NCI-H2171 treated with DMSO at 0.1 percent for 48 hours (cell line): ENCODE measurements at regions not wholly inside any gene's neighbourhood (a gene's known extent, or its start where the extent isn't known, plus 50 kb on each side); places are given as distances from the start of the nearest gene placed in this dataset.

Experiments
- DNase-seq: peaks from one replicate; lab custom pipeline; 2025; lab: John Stamatoyannopoulos, UW

DNA sequence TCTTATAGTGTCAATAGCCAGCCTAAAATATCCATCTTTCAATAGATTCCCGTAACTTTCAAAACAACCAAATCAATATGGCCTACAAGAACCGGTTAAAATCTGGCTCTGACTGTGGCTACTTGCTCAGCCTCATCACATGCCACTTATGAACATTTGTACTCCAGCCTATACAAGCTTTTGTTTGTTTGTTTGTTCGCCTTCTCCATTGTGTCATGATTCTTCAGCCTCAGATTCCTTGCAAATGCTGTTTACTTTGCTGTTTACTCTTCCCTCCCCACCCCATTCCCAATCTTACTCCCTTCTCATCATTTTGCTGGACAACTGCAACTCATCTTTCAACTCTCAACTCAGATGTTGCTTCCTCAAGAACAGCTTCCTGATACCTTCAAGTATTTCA is 161.2 kb downstream of the CAPZA3 start:
- no peak for DNase-seq

GRCh38 chr12:18899678-18900317 is 161.9 kb downstream of the CAPZA3 start:
- DNase-seq, result no peak

DNA sequence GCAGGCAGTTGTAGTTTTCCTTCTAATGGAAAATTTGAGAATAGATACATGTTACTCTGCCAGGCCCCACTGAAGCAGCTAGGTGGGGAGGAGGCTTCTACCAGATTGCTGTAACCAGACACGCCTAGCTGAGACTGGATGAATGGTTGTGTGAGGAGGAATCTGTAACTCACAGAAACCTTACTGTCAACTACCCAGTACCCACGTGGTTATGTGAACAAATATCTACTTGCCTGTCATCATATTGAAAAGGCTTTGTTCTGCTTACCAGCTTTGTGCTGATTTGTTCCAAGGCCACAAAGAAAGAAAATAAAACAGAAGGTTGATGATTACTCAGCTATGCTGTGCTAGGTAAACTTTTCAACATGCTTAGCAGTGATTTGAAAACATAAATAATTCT is 167.2 kb downstream of the CAPZA3 start:
- DNase-seq, result no peak

- no peak for DNase-seq
Observed at GRCh38 chr12:18906395-18906794, 168.5 kb downstream of the CAPZA3 start.

DNA sequence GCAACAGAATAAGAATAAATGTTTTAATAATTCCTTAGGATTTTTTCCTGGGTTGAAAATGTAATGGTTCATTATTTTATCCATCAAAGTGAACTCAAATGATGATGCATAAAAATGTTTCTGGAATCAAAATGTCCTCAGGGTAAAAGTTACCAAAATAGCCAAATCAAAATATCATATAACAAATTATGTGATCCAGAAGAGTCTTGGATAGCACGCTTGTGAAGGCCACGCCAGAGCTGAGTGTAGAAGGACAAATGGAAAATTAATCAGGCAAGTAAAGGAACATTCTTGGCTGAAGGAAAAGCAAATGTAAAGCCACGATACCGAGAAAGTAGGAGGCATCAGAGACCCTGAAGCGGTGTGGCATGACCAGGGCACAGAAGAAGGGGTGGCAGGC is 169.2 kb downstream of the CAPZA3 start:
- no peak for DNase-seq

DNA sequence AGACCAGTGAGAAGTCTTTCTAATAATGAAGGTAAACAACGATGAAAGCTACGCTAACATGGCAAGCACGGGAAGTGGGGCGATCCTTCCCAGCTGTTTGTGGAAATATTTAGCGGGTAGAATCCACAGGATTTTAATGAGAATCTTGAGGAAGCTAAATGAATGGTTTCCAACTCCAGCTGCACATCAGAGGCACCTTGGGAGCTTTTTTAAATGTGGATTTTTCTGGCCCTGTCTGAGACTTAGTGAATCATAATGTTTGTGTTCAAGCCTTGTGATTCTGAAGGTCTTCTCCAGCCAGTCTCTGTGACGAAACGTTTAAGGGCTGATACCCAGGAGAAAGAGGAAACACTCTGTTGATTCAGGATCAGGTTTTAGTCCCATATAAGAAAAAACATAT is 169.8 kb downstream of the CAPZA3 start:
- DNase-seq, result no peak

DNA sequence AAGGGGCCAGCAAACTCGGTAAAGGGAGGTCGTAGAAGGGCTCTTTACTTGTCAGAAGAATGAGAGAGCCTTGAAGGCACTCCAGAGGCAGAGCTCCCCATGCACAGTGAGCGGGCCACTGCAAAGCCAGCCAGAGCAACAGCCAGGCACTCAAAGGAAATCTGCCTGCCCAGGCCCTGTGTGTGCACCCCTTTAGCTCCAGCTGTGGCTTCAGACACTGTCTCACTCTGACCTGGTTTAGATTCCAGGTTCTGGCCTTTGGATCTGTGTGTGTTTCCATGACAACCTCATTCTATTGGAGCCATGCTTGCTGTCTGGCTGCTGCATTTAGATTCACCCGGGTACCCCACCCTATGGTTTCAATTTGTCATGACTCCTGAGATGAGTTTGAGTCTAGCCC is 170.3 kb downstream of the CAPZA3 start:
- no peak for DNase-seq

DNA sequence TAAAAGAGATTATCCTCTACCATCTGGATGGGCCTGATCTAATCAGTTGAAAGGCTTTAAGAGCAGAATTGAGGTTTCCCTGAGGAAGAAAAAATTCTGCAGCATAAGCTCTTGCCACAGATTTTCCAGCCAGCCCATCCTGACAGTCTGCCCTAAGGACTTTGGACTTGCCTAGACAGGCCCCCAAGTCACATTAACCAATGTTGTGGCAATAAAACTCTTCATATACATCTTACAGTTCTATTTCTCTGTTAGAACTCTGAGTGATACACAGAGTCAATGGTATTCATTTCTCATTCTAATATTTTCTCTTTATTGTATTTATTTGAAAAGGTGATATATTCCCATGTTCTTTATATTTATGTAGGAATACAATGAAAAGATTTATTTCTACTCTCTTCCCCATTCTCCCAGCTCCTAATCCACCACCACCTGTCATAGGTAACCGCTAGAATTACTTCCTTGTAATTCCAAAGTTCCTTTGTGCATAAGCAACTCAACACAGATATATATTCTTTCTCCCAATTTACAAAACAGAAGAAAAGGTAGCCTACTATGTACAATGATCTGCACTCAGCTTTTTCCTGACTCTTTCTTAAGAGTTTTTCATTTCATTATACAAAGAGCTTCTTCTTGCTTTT is 182.1 kb downstream of the CAPZA3 start:
- DNase-seq, result no peak

- DNase-seq, result no peak
Observed at GRCh38 chr12:18922851-18923250, 184.9 kb downstream of the CAPZA3 start.

- DNase-seq, result no peak
Observed at GRCh38 chr12:18923721-18924120, 185.8 kb downstream of the CAPZA3 start.

GRCh38 chr12:18926188-18926587 is 188.3 kb downstream of the CAPZA3 start:
- no peak for DNase-seq

GRCh38 chr12:18932211-18932610 is 194.3 kb downstream of the CAPZA3 start:
- DNase-seq, result no peak

DNA sequence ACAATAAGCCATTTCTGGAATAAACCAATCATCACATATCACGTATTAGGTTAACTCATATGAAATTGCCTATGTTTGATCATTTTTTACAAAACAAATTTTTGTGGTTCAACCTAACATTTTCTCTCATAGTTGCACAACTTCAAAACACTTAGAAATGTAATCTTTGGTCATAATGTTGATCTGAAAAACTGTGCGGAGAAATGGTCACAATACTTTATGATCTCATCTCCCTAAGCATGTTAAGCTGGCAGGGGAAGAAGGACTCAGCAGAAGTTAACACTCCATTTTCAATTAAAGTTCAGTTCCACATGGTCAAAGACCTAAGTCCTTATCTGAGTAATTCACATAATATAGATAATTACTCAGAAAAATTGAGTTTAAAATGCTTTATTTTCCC is 194.8 kb downstream of the CAPZA3 start:
- DNase-seq, result no peak

DNA sequence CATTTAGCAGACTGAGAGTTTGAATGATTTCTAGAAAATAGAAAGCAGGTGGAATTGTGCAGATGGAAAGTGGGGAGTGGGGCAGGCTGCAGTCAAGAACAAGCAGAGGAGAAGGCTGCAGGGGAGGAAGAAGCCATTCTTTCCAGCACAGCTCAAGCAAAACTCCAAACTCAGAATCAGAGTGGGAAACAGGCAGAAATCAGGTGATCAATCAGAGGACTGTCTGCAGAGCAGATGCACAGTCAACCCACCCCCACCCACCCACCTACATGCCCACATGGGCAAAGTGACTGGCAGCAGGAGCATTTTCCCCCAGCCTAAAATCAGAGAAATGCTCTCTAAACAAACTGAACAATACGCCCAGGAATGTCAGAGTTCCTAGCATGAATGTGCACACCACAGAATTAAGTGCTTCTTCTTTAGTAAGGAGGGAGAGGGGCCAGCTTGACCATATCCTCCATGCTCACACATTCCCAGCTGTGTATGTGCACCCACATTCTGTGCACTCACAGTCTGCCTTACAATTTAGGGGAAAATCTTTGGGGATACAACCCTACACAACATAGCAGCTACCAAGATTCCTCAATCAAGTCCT is 194.1 kb upstream of the PLEKHA5 start:
- no peak for DNase-seq

DNA sequence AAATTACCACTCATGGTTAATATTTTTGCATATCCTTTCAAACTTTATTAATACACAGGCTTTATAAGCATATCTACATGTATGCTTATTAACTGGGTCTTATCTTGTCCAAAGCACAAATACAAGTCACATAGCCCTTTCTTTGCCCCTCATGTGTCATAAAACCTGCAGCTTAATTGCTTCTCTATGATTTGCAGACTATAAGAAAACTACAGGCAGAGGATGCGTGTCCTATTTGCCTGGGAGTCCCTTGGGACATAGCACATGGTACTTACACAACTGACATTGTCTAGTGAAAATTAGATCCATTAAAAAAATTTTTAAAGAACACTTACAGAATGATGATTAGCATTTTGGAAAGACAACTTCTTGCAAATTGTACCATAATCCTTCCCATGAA is 190.5 kb upstream of the PLEKHA5 start:
- no peak for DNase-seq

DNA sequence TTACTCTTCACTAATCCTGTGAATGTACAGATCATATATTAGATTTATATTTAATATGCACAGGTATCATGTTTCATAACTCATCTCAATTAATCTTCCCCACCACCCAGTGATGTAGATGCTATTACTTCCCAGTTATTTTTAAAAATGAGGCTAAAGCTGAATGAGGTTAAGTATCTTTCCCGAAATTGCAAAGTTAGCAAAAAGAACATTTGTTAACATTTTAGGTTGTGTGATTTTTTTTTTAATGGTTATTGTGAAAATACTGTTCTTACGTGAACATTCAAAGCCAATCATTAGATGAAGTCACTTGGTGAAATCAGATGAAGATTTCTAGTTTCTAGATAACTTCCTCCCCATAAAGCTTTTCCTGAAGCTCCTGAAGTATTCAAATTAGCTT is 186.9 kb upstream of the PLEKHA5 start:
- DNase-seq, result no peak

DNA sequence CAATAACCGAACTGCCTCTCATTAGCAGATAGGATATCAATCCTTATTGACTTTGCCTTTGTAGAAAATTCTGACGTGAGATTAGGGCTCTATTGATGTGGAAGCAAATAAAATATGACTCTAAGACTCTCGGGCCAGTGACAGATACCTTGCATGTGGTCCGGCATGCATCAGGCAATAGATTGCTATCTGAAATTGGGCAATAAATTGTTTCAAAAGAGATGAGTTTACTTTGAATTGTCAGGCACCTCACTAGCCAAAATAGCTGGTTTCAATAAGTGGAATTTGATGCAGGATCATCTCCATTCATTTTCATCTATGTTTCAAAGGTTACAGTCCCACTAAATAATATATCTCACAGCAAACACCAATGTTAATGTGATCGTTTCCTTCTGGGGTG is 186.3 kb upstream of the PLEKHA5 start:
- DNase-seq, result no peak

GRCh38 chr12:18946106-18946505 is 183.4 kb upstream of the PLEKHA5 start:
- DNase-seq, result no peak

GRCh38 chr12:18951218-18951617 is 178.3 kb upstream of the PLEKHA5 start:
- DNase-seq, result no peak

- DNase-seq, result no peak
Observed at GRCh38 chr12:18953505-18953904, 176.0 kb upstream of the PLEKHA5 start.

GRCh38 chr12:18955594-18955993 is 173.9 kb upstream of the PLEKHA5 start:
- DNase-seq, result no peak

DNA sequence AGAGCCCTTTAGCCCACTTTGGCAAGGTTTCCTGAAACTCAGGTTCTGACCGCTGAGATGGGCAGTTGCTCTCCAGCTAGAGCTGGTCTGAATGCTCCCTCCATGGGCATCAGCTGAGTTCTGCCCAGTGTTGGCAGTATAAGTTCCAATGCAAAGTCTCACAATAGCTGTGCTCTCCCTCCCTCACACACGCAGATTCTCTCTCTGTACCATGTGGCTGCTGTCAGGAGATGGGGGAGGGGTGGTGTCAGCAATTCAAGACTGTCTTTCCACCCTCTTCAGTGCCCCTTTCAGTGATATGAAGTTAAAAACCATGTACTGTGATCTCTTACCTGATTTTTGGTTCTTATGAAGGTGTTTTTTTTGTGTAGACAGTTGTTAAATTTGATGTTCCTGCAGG is 164.3 kb upstream of the PLEKHA5 start:
- DNase-seq, result no peak

GRCh38 chr12:18966954-18967353 is 162.6 kb upstream of the PLEKHA5 start:
- no peak for DNase-seq

DNA sequence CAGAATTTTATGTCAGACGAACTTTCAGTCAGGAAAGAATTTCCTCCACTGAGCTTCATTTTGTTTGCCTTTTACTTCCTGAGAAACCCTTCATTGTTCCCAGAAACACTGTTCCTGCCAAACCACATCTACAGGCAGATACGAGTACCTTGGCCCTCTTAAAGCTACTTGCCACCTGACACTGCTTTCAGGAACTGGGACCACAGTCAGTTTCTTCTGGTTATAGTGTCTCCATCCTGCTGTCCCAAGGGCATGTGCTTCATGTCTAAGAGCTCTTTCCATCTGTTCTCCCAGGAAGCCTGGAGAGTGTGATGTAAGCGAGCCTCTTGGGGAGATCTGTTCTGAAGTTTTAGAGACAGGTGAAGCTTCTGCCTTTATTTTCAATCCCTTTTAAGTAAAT is 161.7 kb upstream of the PLEKHA5 start:
- peak; percentile 19 for DNase-seq
